NCI-H2107 treated with DMSO at 0.1 percent for 48 hours (cell line): ENCODE measurements at regions not wholly inside any gene's neighbourhood (a gene's known extent, or its start where the extent isn't known, plus 50 kb on each side); places are given as distances from the start of the nearest gene placed in this dataset.
"Not testable (repeated sequence)": the region's sequence is repeated elsewhere in the genome, so short reads cannot be mapped to it uniquely, and the experiment has no call there.

Experiments
- DNase-seq: peaks from one replicate; lab custom pipeline; 2025; ENCODE audit not compliant: unreplicated experiment; lab: John Stamatoyannopoulos, UW

- DNase-seq = no peak
These were observed 104.3 kb upstream of the FRMD4B start for GRCh38 chr3:69490235-69490634.

GRCh38 chr3:69488026-69488425 lies 102.1 kb upstream of the FRMD4B start:
- DNase-seq = no peak

GRCh38 chr3:69485489-69485888 lies 99.6 kb upstream of the FRMD4B start:
- no peak for DNase-seq

GRCh38 chr3:69484507-69485393 lies 98.9 kb upstream of the FRMD4B start:
- DNase-seq = no peak

- no peak for DNase-seq
These were observed 97.6 kb upstream of the FRMD4B start for GRCh38 chr3:69483449-69483848.

GRCh38 chr3:69480986-69481385 lies 95.1 kb upstream of the FRMD4B start:
- DNase-seq = not testable (repeated sequence)

GRCh38 chr3:69474186-69474585 lies 88.3 kb upstream of the FRMD4B start:
- no peak for DNase-seq

- no peak for DNase-seq
These were observed 86.2 kb upstream of the FRMD4B start for GRCh38 chr3:69472093-69472492.

- no peak for DNase-seq
These were observed 77.6 kb upstream of the FRMD4B start for GRCh38 chr3:69463531-69463930.

- DNase-seq = no peak
These were observed 76.9 kb upstream of the FRMD4B start for GRCh38 chr3:69462826-69463100.

GRCh38 chr3:69462022-69462825 lies 76.3 kb upstream of the FRMD4B start:
- DNase-seq = no peak

- DNase-seq = no peak
These were observed 74.1 kb upstream of the FRMD4B start for GRCh38 chr3:69460034-69460433.

- DNase-seq = no peak
These were observed 73.0 kb upstream of the FRMD4B start for GRCh38 chr3:69458803-69459365.

GRCh38 chr3:69456631-69457030 lies 70.7 kb upstream of the FRMD4B start:
- DNase-seq = no peak

GRCh38 chr3:69454204-69454787 lies 68.4 kb upstream of the FRMD4B start:
- no peak for DNase-seq

- DNase-seq = no peak
These were observed 66.4 kb upstream of the FRMD4B start for GRCh38 chr3:69452295-69452694.

- no peak for DNase-seq
These were observed 65.7 kb upstream of the FRMD4B start for GRCh38 chr3:69451594-69451993.

- DNase-seq = no peak
These were observed 63.0 kb upstream of the FRMD4B start for GRCh38 chr3:69448877-69449276.

- DNase-seq = no peak
These were observed 60.6 kb upstream of the FRMD4B start for GRCh38 chr3:69446402-69447072.

GRCh38 chr3:69445498-69445897 lies 59.6 kb upstream of the FRMD4B start:
- no peak for DNase-seq

GRCh38 chr3:69445024-69445423 lies 59.1 kb upstream of the FRMD4B start:
- DNase-seq = no peak
